ENCODE measurements at regions not wholly inside any gene's neighbourhood (a gene's known extent, or its start where the extent isn't known, plus 50 kb on each side); places are given as distances from the start of the nearest gene placed in this dataset.

GRCh38 chr11:116261606-116262005 lies 511.2 kb downstream of the BUD13 start:
- Histone ChIP-seq H3K9me3 (no peaks in the 10 kb centered on the region), H3K27me3 (no peaks in the 10 kb centered on the region), H3K4me3 (no peak overlapping the region), H3K36me3 (no peaks in the 10 kb centered on the region), H3K4me1 (no peaks in the 10 kb centered on the region), H3K27ac (no peak overlapping the region)
- no peak for DNase-seq
- TF ChIP-seq POLR2A (IDR thresholded peaks at IDR 0.05) (no peak), CTCF (IDR thresholded peaks at IDR 0.05) (no peak)

DNA sequence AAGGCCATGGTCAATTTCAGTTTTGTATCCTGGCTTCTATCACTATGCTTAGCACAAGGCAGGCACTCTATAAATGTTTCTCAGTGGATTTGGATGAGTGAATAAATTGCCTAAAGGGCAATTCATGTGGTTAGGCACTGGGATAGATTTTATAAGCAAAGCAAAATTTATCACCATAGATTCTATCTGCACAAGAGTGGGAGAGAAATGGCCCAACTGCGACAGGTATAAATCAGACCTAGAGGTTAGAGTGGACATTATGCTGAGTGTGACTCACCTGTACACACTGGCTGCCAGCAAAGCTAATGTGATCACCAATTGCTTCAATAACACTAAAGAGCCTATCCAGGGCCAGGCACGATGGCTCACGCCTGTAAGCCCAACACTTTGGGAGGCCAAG lies 514.0 kb downstream of the BUD13 start:
- H3K36me3 ChIP-seq = no peaks in the 10 kb centered on the region
- H3K9me3 ChIP-seq = no peaks in the 10 kb centered on the region
- TF ChIP-seq CTCF (IDR thresholded peaks at IDR 0.05) = no peak
- TF ChIP-seq POLR2A (IDR thresholded peaks at IDR 0.05) = no peak
- no peak overlapping the region for H3K4me3 ChIP-seq
- no peaks in the 10 kb centered on the region for H3K4me1 ChIP-seq
- H3K27me3 ChIP-seq = no peaks in the 10 kb centered on the region
- H3K27ac ChIP-seq = no peak overlapping the region
- no peak for DNase-seq

DNA sequence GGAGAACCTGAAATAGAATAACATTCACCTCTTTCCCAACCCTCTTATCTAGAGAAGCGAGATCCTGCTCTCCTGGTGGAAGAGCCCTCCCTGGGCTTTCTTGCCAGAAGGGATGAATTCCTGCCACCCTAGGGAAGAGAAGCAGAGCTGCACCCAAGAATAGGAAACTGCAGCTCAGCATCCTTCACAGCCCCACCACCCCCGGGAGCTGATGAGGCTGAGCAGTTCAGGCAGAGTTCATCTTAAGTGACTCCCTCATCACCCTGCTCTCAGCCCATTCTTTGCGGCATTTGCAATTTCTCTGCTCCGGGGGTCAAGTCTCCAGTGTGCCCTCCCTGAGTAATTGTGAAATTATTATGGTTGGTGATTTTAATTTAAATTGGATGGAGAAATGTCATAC lies 514.9 kb downstream of the BUD13 start:
- no peaks in the 10 kb centered on the region for H3K27me3 ChIP-seq
- no peaks in the 10 kb centered on the region for H3K4me1 ChIP-seq
- no peak for DNase-seq
- no peaks in the 10 kb centered on the region for H3K9me3 ChIP-seq
- H3K27ac ChIP-seq = no peak overlapping the region
- TF ChIP-seq POLR2A (IDR thresholded peaks at IDR 0.05) = no peak
- no peak for TF ChIP-seq CTCF (IDR thresholded peaks at IDR 0.05)
- H3K36me3 ChIP-seq = no peaks in the 10 kb centered on the region
- no peak overlapping the region for H3K4me3 ChIP-seq

DNA sequence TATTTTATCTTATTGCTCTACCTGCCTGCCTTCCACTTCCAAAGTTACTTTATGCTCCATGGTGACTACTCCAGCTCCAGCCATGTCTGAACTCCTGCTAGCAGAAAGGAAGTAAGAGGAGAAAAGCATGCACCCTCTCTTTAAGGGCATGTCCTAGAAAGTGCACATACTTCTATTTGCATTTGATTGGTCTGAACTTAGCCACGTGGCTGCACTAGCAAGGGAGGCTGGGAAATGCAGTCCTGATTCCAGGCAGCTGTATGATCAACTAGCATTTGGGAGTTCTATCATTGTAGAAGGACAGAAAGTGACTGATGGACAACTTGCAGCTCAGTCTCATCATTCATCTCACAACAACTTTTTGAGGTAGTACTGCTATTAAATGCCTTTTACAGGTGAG lies 515.7 kb downstream of the BUD13 start:
- Histone ChIP-seq H3K4me1 (no peaks in the 10 kb centered on the region), H3K27me3 (no peaks in the 10 kb centered on the region), H3K36me3 (no peaks in the 10 kb centered on the region), H3K9me3 (no peaks in the 10 kb centered on the region), H3K27ac (no peak overlapping the region), H3K4me3 (no peak overlapping the region)
- no peak for DNase-seq
- no peak for TF ChIP-seq POLR2A (IDR thresholded peaks at IDR 0.05)
- no peak for TF ChIP-seq CTCF (IDR thresholded peaks at IDR 0.05)

- no peaks in the 10 kb centered on the region for H3K36me3 ChIP-seq
- H3K4me1 ChIP-seq = no peaks in the 10 kb centered on the region
- no peaks in the 10 kb centered on the region for H3K27me3 ChIP-seq
- no peak for DNase-seq
- H3K4me3 ChIP-seq = no peak overlapping the region
- H3K9me3 ChIP-seq = no peaks in the 10 kb centered on the region
- no peak overlapping the region for H3K27ac ChIP-seq
- TF ChIP-seq POLR2A (IDR thresholded peaks at IDR 0.05) (no peak), CTCF (IDR thresholded peaks at IDR 0.05) (no peak)
Measured at GRCh38 chr11:116256215-116256614, 516.6 kb downstream of the BUD13 start.

DNA sequence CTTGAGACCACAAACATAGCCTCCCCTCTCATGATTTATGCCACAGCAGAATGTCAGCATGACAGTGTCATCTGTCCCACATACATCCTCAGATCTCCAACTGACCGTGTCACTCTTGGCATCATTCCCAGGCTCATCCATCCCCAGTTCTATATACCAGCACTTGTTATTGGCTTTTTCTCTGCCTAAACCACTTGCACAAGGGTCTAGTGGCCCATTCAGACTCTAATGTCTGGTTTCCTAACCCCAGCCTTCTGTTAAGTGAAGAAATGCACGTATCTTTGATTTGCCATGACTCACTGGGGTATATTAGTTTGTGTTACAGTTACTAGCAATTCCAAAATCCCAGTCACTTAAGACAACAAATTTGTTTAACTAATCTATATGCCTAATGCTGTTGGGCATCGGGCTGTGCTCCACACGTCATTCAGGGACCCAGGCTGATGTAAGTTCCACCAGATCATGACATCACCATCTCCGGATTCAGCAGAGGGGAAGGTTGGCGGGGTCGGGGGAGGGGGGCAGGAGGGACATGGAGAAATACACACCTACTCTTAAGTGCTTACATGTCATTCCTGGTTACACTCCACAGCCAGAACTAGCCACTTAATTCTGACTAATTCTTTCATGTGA lies 517.4 kb downstream of the BUD13 start:
- TF ChIP-seq CTCF (IDR thresholded peaks at IDR 0.05) (no peak), POLR2A (IDR thresholded peaks at IDR 0.05) (no peak)
- Histone ChIP-seq H3K4me3 (no peak overlapping the region), H3K36me3 (no peaks in the 10 kb centered on the region), H3K27ac (no peak overlapping the region), H3K27me3 (no peaks in the 10 kb centered on the region), H3K9me3 (no peaks in the 10 kb centered on the region), H3K4me1 (no peaks in the 10 kb centered on the region)
- DNase-seq = no peak
